Karpas-422 (cell line): ENCODE measurements at regions not wholly inside any gene's neighbourhood (a gene's known extent, or its start where the extent isn't known, plus 50 kb on each side); places are given as distances from the start of the nearest gene placed in this dataset.

ENCODE experiments used
- DNase-seq: peaks from one replicate; pipeline ENCODE4 v3.0.0-alpha.2; 2015
- H2AFZ ChIP-seq: fragments of 200-600 bp; sonication (generic); 2 replicates; pipeline ENCODE4 v1.6.1; 2014; ENCODE audit warnings: antibody characterized with exemption, low read length, mixed read lengths
- H3K27ac ChIP-seq: fragments of 200-600 bp; sonication (generic); 2 replicates; pipeline ENCODE4 v1.5.1; 2014; ENCODE audit warnings: mild to moderate bottlenecking, low read length, moderate library complexity
- H3K27me3 ChIP-seq: fragments of 200-600 bp; sonication (generic); 2 replicates; pipeline ENCODE4 v1.6.1; 2014; ENCODE audit warnings: low read length, mixed read lengths
- H3K36me3 ChIP-seq: fragments of 200-600 bp; sonication (generic); 2 replicates; pipeline ENCODE4 v1.6.1; 2014; ENCODE audit warnings: low read length, mixed read lengths; ENCODE audit not compliant: insufficient read depth
- H3K4me1 ChIP-seq: fragments of 200-600 bp; sonication (generic); 2 replicates; pipeline ENCODE4 v1.6.1; 2014; ENCODE audit warnings: mild to moderate bottlenecking, low read length, mixed read lengths
- H3K4me2 ChIP-seq: fragments of 200-600 bp; sonication (generic); 2 replicates; pipeline ENCODE4 v1.6.1; 2014; ENCODE audit warnings: low read length, low read depth, mild to moderate bottlenecking; ENCODE audit not compliant: poor library complexity, severe bottlenecking
- H3K4me3 ChIP-seq: fragments of 200-600 bp; sonication (generic); 2 replicates; pipeline ENCODE4 v1.5.1; 2014; ENCODE audit warnings: mild to moderate bottlenecking, antibody characterized with exemption, low read length, mixed read lengths
- H3K79me2 ChIP-seq: fragments of 200-600 bp; sonication (generic); 2 replicates; pipeline ENCODE4 v1.6.1; 2014; ENCODE audit warnings: mild to moderate bottlenecking, low read length, mixed read lengths
- H3K9ac ChIP-seq: fragments of 200-600 bp; sonication (generic); 2 replicates; pipeline ENCODE4 v1.6.0; 2014; ENCODE audit warnings: low read length
- H3K9me2 ChIP-seq: fragments of 200-600 bp; sonication (generic), shearing (Covaris generic); replicated peaks from 2 replicates; pipeline ENCODE4 v1.6.0; 2014; ENCODE audit warnings: mild to moderate bottlenecking, low read length, moderate library complexity; ENCODE audit not compliant: insufficient read depth
- H3K9me3 ChIP-seq: fragments of 300-700, 200-600 bp; sonication (generic); 2 replicates; pipeline ENCODE4 v1.6.1; 2014; ENCODE audit warnings: low read length, mixed read lengths
- H4K20me1 ChIP-seq: fragments of 200-600 bp; sonication (generic); 2 replicates; pipeline ENCODE4 v1.6.1; 2014; ENCODE audit warnings: mild to moderate bottlenecking, antibody characterized with exemption, low read length, low read depth; ENCODE audit not compliant: insufficient read depth

DNA sequence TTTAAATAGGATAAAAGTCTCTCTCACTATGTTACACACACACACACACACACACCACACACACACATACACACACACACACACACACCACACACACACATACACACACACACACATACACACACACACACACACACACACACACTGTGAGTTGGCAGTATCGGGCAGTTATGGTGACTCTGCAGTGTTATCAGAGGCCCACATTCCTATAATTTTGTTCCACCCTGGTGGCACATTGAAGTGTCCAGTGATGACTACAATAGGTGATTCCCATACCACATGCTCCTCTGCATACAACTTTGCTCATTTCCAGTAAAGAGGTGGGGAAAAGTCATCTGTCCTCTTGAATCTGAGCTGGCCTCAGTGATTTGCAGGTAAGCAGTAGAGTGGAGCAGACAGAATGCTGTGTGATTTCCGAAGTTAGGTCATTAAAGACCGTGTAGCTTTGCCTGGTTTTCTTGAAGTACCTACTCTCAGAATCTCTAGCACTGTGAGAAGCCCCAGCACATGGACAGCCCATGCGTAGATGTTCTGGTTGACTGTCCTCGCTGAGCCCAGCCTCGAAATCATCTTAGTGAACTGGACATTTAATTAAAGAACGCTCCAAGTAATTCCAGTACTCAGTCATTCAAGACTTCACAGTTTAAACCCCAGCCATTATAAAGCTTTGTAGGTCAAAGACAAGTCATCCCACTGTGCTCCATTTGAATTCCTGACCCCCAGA is 836.6 kb upstream of the SOX9 start:
- H4K20me1 ChIP-seq, result no peaks in the 10 kb centered on the region
- no peaks in the 10 kb centered on the region for H3K36me3 ChIP-seq
- H3K27me3 ChIP-seq, result no peaks in the 10 kb centered on the region
- no peak overlapping the region for H3K9ac ChIP-seq
- no peaks in the 10 kb centered on the region for H3K79me2 ChIP-seq
- no peaks in the 10 kb centered on the region for H3K4me1 ChIP-seq
- H2AFZ ChIP-seq, result no peak overlapping the region
- H3K9me3 ChIP-seq, result no peaks in the 10 kb centered on the region
- H3K4me2 ChIP-seq, result no peak overlapping the region
- no peak overlapping the region for H3K4me3 ChIP-seq
- no peak for DNase-seq
- H3K9me2 ChIP-seq, result no peaks in the 10 kb centered on the region
- no peak overlapping the region for H3K27ac ChIP-seq

GRCh38 chr17:71286625-71287024 is 834.2 kb upstream of the SOX9 start:
- no peaks in the 10 kb centered on the region for H3K4me1 ChIP-seq
- no peak overlapping the region for H3K4me2 ChIP-seq
- H2AFZ ChIP-seq, result no peak overlapping the region
- no peaks in the 10 kb centered on the region for H3K9me3 ChIP-seq
- no peaks in the 10 kb centered on the region for H3K9me2 ChIP-seq
- H3K36me3 ChIP-seq, result no peaks in the 10 kb centered on the region
- no peak overlapping the region for H3K27ac ChIP-seq
- H3K79me2 ChIP-seq, result no peaks in the 10 kb centered on the region
- no peak for DNase-seq
- no peak overlapping the region for H3K9ac ChIP-seq
- no peaks in the 10 kb centered on the region for H4K20me1 ChIP-seq
- no peak overlapping the region for H3K4me3 ChIP-seq
- no peaks in the 10 kb centered on the region for H3K27me3 ChIP-seq

GRCh38 chr17:71287071-71287823 is 833.6 kb upstream of the SOX9 start:
- H3K4me3 ChIP-seq, result no peak overlapping the region
- no peaks in the 10 kb centered on the region for H3K27me3 ChIP-seq
- no peaks in the 10 kb centered on the region for H3K9me2 ChIP-seq
- H3K36me3 ChIP-seq, result no peaks in the 10 kb centered on the region
- DNase-seq, result no peak
- H3K9me3 ChIP-seq, result no peaks in the 10 kb centered on the region
- H3K4me2 ChIP-seq, result no peak overlapping the region
- no peaks in the 10 kb centered on the region for H3K4me1 ChIP-seq
- no peak overlapping the region for H3K9ac ChIP-seq
- H3K79me2 ChIP-seq, result no peaks in the 10 kb centered on the region
- no peaks in the 10 kb centered on the region for H4K20me1 ChIP-seq
- H3K27ac ChIP-seq, result no peak overlapping the region
- no peak overlapping the region for H2AFZ ChIP-seq

DNA sequence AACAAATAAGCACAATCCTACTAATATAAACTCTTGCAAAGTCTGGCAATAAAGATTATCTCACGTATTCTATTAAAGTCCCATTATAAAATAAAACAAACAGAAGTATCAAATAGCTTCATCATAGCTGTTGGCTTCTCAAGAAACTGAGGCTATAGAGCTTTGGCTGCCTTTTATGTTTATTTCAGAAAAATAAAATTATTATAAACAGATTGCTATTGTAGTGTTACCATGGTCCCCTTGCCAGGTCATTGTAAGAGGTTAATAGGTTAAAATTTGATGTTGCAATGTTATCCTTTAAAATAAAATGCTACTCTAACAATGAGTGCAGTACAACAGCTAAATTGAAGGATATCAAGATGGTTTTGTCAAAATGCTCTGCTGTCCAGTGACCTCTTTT is 828.8 kb upstream of the SOX9 start:
- Histone ChIP-seq H3K36me3 (no peaks in the 10 kb centered on the region), H3K79me2 (no peaks in the 10 kb centered on the region), H3K9me2 (no peaks in the 10 kb centered on the region), H3K4me1 (no peaks in the 10 kb centered on the region), H3K4me3 (no peak overlapping the region), H3K4me2 (no peak overlapping the region), H3K9me3 (no peaks in the 10 kb centered on the region), H3K27ac (no peak overlapping the region), H2AFZ (no peak overlapping the region), H3K9ac (no peak overlapping the region), H4K20me1 (no peaks in the 10 kb centered on the region), H3K27me3 (no peaks in the 10 kb centered on the region)
- no peak for DNase-seq

- Histone ChIP-seq H3K27me3 (no peaks in the 10 kb centered on the region), H3K4me1 (no peaks in the 10 kb centered on the region), H3K36me3 (no peaks in the 10 kb centered on the region), H3K27ac (no peak overlapping the region), H3K4me3 (no peak overlapping the region), H3K79me2 (no peaks in the 10 kb centered on the region), H3K9me2 (no peaks in the 10 kb centered on the region), H2AFZ (no peak overlapping the region), H3K9me3 (no peaks in the 10 kb centered on the region), H4K20me1 (no peaks in the 10 kb centered on the region), H3K9ac (no peak overlapping the region), H3K4me2 (no peak overlapping the region)
- no peak for DNase-seq
Observed at GRCh38 chr17:71296005-71296404, 824.8 kb upstream of the SOX9 start.

DNA sequence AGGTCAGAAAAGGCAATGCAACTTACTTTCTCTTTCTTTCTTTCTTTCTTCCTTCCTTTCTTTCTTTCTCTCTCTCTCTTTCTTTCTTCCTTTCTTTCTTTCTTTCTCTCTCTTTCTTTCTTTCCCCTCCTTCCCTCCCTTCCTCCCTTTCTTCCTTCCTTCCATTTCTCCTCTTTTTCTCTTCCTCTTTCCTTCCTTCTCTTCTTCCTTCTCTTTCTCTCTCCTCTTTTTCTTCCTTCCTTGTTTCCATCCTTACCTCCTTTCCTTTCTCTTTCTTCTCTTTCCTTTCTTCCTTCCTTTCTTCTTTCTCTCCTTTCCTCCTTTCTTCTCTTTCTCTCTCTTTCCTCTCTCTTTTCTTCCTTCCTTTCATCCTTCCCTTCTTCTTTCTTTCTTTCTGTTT is 819.8 kb upstream of the SOX9 start:
- DNase-seq, result no peak
- H3K4me3 ChIP-seq, result no peak overlapping the region
- H3K79me2 ChIP-seq, result no peaks in the 10 kb centered on the region
- H4K20me1 ChIP-seq, result no peaks in the 10 kb centered on the region
- no peak overlapping the region for H3K4me2 ChIP-seq
- no peaks in the 10 kb centered on the region for H3K9me3 ChIP-seq
- H2AFZ ChIP-seq, result no peak overlapping the region
- no peaks in the 10 kb centered on the region for H3K36me3 ChIP-seq
- H3K9ac ChIP-seq, result no peak overlapping the region
- no peak overlapping the region for H3K27ac ChIP-seq
- no peaks in the 10 kb centered on the region for H3K4me1 ChIP-seq
- H3K9me2 ChIP-seq, result no peaks in the 10 kb centered on the region
- H3K27me3 ChIP-seq, result no peaks in the 10 kb centered on the region

GRCh38 chr17:71302721-71303549 is 817.9 kb upstream of the SOX9 start:
- H3K4me2 ChIP-seq, result no peak overlapping the region
- no peak overlapping the region for H3K9ac ChIP-seq
- no peaks in the 10 kb centered on the region for H3K4me1 ChIP-seq
- DNase-seq, result no peak
- no peaks in the 10 kb centered on the region for H3K9me3 ChIP-seq
- H3K9me2 ChIP-seq, result no peaks in the 10 kb centered on the region
- H3K36me3 ChIP-seq, result no peaks in the 10 kb centered on the region
- no peak overlapping the region for H2AFZ ChIP-seq
- H3K27me3 ChIP-seq, result no peaks in the 10 kb centered on the region
- no peak overlapping the region for H3K27ac ChIP-seq
- no peaks in the 10 kb centered on the region for H4K20me1 ChIP-seq
- H3K4me3 ChIP-seq, result no peak overlapping the region
- H3K79me2 ChIP-seq, result no peaks in the 10 kb centered on the region

DNA sequence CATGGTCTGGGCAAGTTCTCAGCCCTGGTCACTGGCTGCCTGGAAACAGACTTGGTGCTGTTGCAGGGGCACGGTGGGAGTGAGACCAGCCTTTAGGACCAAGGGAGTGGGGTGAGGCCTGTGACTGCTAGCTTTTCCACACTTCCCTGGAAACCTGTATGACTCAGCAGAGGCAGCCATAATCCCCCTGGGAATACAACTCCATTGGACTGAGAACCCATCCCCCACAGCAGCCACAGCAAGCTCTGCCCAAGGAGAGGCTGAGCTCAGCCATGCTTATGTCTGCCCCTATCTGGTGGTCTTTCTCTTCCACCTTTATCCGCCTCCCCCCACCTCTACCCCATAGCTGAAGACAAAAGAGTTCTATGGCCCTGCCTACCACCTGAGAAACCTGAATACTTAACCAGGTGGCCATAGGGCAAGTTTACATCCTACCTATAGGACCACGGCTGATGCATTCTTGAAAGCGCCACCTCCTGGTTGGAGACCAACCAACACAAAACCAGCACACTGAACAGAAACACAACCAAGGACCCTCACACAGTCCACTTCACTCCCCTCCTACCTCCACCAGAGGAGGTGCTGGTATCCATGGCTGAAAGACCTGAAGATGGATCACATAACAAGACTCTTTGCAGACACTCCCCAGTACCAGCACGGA is 816.2 kb upstream of the SOX9 start:
- Histone ChIP-seq H3K4me1 (no peaks in the 10 kb centered on the region), H4K20me1 (no peaks in the 10 kb centered on the region), H3K4me3 (no peak overlapping the region), H3K9me3 (no peaks in the 10 kb centered on the region), H3K4me2 (no peak overlapping the region), H3K36me3 (no peaks in the 10 kb centered on the region), H3K9me2 (no peaks in the 10 kb centered on the region), H3K27ac (no peak overlapping the region), H3K79me2 (no peaks in the 10 kb centered on the region), H3K27me3 (no peaks in the 10 kb centered on the region), H2AFZ (no peak overlapping the region), H3K9ac (no peak overlapping the region)
- DNase-seq, result peak; percentile 50
